B cell (primary cell): ENCODE measurements at regions not wholly inside any gene's neighbourhood (a gene's known extent, or its start where the extent isn't known, plus 50 kb on each side); places are given as distances from the start of the nearest gene placed in this dataset.

Experiments used
- EZH2 ChIP-seq: IDR thresholded peaks from 2 replicates; pipeline ENCODE4 v1.6.1; 2012; ENCODE audit warnings: borderline replicate concordance, low read depth, mild to moderate bottlenecking, moderate library complexity, low read length; ENCODE audit not compliant: insufficient read depth, poor library complexity, severe bottlenecking
- TF ChIP-seq, protein P1 (sequence below): fragments of 200-600 bp; IDR thresholded peaks from one replicate; pipeline ENCODE4 v1.8.0; 2022; ENCODE audit warnings: antibody characterized with exemption, mild to moderate bottlenecking

DNA sequence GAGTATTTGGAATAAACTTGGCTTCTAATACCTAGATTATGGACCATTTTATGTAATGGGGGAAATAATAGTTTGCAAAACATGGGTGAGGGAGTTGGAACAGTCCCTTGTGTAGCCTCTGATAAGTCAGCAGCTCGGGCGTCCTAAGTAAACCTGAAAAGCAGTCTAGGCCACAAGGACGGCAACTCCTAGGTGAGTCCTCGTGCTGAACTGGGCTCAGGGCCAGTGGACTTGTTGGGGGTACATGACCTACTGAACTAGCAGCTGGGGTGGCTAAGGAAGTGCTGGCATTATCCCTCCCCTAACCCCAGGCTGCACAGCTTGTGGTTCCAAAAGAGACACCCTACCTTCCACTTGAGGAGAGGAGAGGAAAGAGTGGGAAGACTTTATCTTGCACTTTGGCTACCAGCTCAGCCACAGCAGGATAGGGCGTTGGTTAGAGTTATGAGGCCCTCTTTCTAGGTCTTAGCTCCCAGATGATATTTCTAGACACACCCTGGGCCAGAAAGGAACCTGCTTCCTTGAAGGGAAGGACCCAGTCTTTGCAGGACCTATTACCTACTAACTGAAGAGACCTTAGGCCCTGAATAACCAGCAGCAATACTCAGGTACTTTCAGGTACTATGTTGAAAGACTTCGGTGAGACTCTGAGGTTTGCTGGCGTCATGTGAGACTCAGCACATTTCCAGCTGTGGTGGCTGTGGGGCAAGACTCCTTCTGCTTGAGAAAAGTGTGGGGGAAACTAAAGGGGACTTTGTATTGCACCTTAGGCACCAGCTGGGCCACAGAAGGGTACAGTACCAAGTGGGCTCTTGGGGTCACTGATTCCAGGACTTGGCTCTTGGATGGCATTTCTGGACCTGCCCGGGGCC lies 71.0 kb downstream of the AQP4 start:
- TF ChIP-seq, protein P1, sequence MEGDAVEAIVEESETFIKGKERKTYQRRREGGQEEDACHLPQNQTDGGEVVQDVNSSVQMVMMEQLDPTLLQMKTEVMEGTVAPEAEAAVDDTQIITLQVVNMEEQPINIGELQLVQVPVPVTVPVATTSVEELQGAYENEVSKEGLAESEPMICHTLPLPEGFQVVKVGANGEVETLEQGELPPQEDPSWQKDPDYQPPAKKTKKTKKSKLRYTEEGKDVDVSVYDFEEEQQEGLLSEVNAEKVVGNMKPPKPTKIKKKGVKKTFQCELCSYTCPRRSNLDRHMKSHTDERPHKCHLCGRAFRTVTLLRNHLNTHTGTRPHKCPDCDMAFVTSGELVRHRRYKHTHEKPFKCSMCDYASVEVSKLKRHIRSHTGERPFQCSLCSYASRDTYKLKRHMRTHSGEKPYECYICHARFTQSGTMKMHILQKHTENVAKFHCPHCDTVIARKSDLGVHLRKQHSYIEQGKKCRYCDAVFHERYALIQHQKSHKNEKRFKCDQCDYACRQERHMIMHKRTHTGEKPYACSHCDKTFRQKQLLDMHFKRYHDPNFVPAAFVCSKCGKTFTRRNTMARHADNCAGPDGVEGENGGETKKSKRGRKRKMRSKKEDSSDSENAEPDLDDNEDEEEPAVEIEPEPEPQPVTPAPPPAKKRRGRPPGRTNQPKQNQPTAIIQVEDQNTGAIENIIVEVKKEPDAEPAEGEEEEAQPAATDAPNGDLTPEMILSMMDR: no peak
- no peak for TF ChIP-seq EZH2
